Vagina (tissue), 2 donors: ENCODE measurements at regions not wholly inside any gene's neighbourhood (a gene's known extent, or its start where the extent isn't known, plus 50 kb on each side); places are given as distances from the start of the nearest gene placed in this dataset.
"Not testable (repeated sequence)": the region's sequence is repeated elsewhere in the genome, so short reads cannot be mapped to it uniquely, and the experiment has no call there.

Experiments used
- POLR2A ChIP-seq, 2 donors: fragments of 450-650 bp; IDR thresholded peaks; one replicate each; pipeline ENCODE4 v1.6.1; 2017; ENCODE audit warnings: antibody characterized with exemption in 2 of 2, mild to moderate bottlenecking in 2 of 2, moderate library complexity in 2 of 2
- POLR2AphosphoS5 ChIP-seq, 2 donors: sonication (generic); formaldehyde crosslinking; IDR thresholded peaks; one replicate each; pipeline ENCODE4 v1.9.0; 2017; ENCODE audit warnings: antibody characterized with exemption in 2 of 2, mild to moderate bottlenecking in 2 of 2, low read depth in 1 of 2; ENCODE audit not compliant: insufficient read depth in 1 of 2
- TF ChIP-seq, protein P1 (sequence below), 3 experiments: fragments of 450-650 bp in 2 of 3; fragments of 200-600 bp in 1 of 3; sonication (generic) in 1 of 3; IDR thresholded peaks; one replicate each; pipeline ENCODE4 v1.5.1; 2017 to 2019; ENCODE audit warnings: antibody characterized with exemption in 3 of 3, mild to moderate bottlenecking in 2 of 3, moderate library complexity in 2 of 3

DNA sequence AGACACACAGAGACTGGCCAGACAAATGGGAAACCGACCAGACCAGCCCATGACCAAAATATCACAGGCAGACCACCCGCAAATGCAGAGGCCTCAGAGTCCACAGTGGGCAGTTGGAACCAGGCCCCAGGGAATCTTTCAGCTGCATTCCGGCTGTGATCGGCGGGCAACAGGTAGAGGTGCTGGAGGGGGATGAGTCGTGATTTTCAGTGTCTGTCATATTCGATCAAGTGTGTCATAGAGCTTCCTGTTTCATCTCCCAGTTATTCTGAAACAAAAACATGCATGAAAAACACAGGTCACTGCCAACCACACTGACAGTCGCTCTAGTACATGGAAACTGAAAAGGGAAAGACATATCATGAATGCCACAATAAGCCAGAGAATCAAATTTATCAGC is 308.6 kb downstream of the BCL2L11 start:
- TF ChIP-seq, protein P1, sequence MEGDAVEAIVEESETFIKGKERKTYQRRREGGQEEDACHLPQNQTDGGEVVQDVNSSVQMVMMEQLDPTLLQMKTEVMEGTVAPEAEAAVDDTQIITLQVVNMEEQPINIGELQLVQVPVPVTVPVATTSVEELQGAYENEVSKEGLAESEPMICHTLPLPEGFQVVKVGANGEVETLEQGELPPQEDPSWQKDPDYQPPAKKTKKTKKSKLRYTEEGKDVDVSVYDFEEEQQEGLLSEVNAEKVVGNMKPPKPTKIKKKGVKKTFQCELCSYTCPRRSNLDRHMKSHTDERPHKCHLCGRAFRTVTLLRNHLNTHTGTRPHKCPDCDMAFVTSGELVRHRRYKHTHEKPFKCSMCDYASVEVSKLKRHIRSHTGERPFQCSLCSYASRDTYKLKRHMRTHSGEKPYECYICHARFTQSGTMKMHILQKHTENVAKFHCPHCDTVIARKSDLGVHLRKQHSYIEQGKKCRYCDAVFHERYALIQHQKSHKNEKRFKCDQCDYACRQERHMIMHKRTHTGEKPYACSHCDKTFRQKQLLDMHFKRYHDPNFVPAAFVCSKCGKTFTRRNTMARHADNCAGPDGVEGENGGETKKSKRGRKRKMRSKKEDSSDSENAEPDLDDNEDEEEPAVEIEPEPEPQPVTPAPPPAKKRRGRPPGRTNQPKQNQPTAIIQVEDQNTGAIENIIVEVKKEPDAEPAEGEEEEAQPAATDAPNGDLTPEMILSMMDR (IDR thresholded peaks at IDR 0.05) = not testable (repeated sequence)
- TF ChIP-seq POLR2AphosphoS5 (IDR thresholded peaks at IDR 0.05; ENCODE audit: insufficient read depth in 1 of 2, low read depth in 1 of 2); POLR2A (IDR thresholded peaks at IDR 0.05): not testable (repeated sequence)
